Calu3 (cell line): ENCODE measurements at regions not wholly inside any gene's neighbourhood (a gene's known extent, or its start where the extent isn't known, plus 50 kb on each side); places are given as distances from the start of the nearest gene placed in this dataset.

ENCODE experiments used
- BruUV-seq: library from RNA; stranded (reverse); fragments of 400-500 nt; replicated peaks from 2 replicates; lab custom pipeline; 2021; lab: Mats Ljungman, UMichigan
- CTCF ChIA-PET: fragments of 300-600 bp; sonication (Branson Sonifier 250); formaldehyde crosslinking; loops from one replicate; lab custom pipeline; 2022; ENCODE audit warnings: antibody characterized with exemption; lab: Charles Lee
- DNase-seq: peaks from one replicate; pipeline ENCODE4 v3.0.0; 2022
- H3K27ac Mint-ChIP-seq: one replicate; pipeline ENCODE4 v1.8.0; 2022; ENCODE audit warnings: mixed read lengths; ENCODE audit not compliant: unreplicated experiment
- H3K27me3 Mint-ChIP-seq: one replicate; pipeline ENCODE4 v1.8.0; 2022; ENCODE audit warnings: mixed read lengths; ENCODE audit not compliant: unreplicated experiment
- H3K36me3 Mint-ChIP-seq: one replicate; pipeline ENCODE4 v1.8.0; 2022; ENCODE audit warnings: mild to moderate bottlenecking, moderate library complexity, mixed read lengths; ENCODE audit not compliant: insufficient read depth, unreplicated experiment
- H3K4me1 Mint-ChIP-seq: one replicate; pipeline ENCODE4 v1.8.0; 2022; ENCODE audit warnings: mild to moderate bottlenecking, low read depth, mixed read lengths; ENCODE audit not compliant: unreplicated experiment
- H3K4me3 Mint-ChIP-seq: one replicate; pipeline ENCODE4 v1.8.0; 2022; ENCODE audit warnings: mild to moderate bottlenecking, low read depth, moderate library complexity, mixed read lengths; ENCODE audit not compliant: unreplicated experiment
- H3K9me3 Mint-ChIP-seq: one replicate; pipeline ENCODE4 v1.8.0; 2022; ENCODE audit warnings: low read depth, mixed read lengths; ENCODE audit not compliant: unreplicated experiment
- intact Hi-C: fragments of 100-400 bp; cut with micrococcal nuclease; formaldehyde crosslinking; loops from one replicate; pipeline ENCODE4 v1.10.0; 2022; ENCODE audit not compliant: unreplicated experiment
- TF ChIP-seq, protein P1 (sequence below): fragments of 200-600 bp; IDR thresholded peaks from one replicate; pipeline ENCODE4 v1.8.0; 2022; ENCODE audit warnings: antibody characterized with exemption; ENCODE audit not compliant: unreplicated experiment

DNA sequence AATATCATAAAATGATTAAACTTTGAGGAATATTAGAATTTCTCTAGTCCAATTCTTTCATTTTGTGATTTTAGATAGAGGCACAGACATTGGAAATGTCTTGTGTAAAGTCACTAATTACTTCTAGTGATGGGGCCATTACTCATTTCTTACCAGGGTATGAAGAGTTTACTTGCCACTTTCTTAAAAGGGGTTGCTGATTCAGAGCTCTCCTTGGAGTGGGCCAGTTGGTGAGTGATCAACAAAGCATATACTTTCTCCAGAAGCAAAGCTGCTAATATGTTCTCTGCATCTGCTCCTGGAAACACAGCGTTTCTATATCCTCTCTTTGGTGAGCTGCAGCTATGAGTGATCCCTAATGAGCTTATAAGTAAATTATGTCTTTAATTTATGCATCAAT lies 408.9 kb upstream of the LRATD1 start:
- no TSS peak for BruUV-seq
- no peaks in the 10 kb centered on the region for H3K36me3 Mint-ChIP-seq
- no peak overlapping the region for H3K27ac Mint-ChIP-seq
- CTCF ChIA-PET: interaction anchor here (0.6 kb wide), 1 partner anchor 21 kb away, joined by 4 read pairs; no protein-coding TSS in a partner anchor
- no peaks in the 10 kb centered on the region for H3K27me3 Mint-ChIP-seq
- no peak for DNase-seq
- TF ChIP-seq, protein P1, sequence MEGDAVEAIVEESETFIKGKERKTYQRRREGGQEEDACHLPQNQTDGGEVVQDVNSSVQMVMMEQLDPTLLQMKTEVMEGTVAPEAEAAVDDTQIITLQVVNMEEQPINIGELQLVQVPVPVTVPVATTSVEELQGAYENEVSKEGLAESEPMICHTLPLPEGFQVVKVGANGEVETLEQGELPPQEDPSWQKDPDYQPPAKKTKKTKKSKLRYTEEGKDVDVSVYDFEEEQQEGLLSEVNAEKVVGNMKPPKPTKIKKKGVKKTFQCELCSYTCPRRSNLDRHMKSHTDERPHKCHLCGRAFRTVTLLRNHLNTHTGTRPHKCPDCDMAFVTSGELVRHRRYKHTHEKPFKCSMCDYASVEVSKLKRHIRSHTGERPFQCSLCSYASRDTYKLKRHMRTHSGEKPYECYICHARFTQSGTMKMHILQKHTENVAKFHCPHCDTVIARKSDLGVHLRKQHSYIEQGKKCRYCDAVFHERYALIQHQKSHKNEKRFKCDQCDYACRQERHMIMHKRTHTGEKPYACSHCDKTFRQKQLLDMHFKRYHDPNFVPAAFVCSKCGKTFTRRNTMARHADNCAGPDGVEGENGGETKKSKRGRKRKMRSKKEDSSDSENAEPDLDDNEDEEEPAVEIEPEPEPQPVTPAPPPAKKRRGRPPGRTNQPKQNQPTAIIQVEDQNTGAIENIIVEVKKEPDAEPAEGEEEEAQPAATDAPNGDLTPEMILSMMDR: no peak
- H3K9me3 Mint-ChIP-seq: peaks cover 2% of the 10 kb centered on the region
- no peak overlapping the region for H3K4me3 Mint-ChIP-seq
- intact Hi-C loops: no loop called here
- H3K4me1 Mint-ChIP-seq: no peaks in the 10 kb centered on the region

DNA sequence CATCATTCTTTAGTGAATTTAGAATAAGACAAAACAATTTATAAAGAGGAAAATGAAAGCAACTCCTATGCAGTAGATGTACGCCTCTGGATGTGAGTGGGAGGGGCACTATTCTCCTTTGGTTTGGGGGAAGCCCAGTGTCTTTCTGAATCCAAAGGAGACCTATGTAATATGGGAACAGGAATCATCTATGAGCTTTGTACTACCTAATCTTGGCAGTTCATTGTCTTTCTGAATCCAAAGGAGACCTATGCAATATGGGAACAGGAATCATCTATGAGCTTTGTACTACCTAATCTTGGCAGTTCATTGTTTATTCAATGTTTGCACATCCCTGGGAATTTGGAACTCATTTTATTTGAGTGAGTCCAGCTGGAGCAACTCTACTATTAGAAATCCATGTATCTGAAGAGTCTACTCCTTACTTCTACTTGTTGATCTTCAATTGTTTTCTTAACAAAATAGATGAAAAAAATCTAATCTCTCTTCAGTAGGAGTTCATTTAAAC lies 401.1 kb upstream of the LRATD1 start:
- intact Hi-C loops: no loop called here
- CTCF ChIA-PET: no interaction called here
- no peak overlapping the region for H3K27ac Mint-ChIP-seq
- no peaks in the 10 kb centered on the region for H3K27me3 Mint-ChIP-seq
- no peaks in the 10 kb centered on the region for H3K4me1 Mint-ChIP-seq
- no peak overlapping the region for H3K4me3 Mint-ChIP-seq
- TF ChIP-seq, protein P1: no peak
- H3K36me3 Mint-ChIP-seq: no peaks in the 10 kb centered on the region
- H3K9me3 Mint-ChIP-seq: peaks cover 2% of the 10 kb centered on the region
- BruUV-seq: no TSS peak
- DNase-seq: no peak

DNA sequence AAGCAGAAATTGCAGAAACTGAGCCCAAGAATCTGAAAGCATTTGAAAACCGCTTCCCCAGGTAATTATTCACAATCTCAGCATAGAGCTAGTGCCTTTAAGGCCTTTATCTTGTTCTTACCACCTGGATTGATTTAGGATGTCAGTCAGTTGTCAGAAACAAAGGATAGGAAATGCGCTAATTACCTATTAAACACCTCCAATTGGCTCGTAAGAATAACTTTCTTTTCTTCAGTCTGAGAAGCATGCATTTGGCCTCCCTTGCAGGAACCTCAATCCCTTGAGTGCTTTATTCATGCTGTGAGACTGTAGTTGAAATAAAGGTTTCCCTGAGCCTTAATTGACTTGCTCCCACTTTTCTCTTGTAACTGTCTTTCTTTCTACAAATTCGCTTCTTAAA lies 400.3 kb upstream of the LRATD1 start:
- Mint-ChIP-seq H3K4me1 (no peaks in the 10 kb centered on the region), H3K4me3 (no peak overlapping the region), H3K27ac (no peak overlapping the region), H3K9me3 (peaks cover 2% of the 10 kb centered on the region), H3K27me3 (no peaks in the 10 kb centered on the region), H3K36me3 (no peaks in the 10 kb centered on the region)
- no TSS peak for BruUV-seq
- no peak for DNase-seq
- CTCF ChIA-PET: no interaction called here
- TF ChIP-seq, protein P1: no peak
- intact Hi-C loops: no loop called here

DNA sequence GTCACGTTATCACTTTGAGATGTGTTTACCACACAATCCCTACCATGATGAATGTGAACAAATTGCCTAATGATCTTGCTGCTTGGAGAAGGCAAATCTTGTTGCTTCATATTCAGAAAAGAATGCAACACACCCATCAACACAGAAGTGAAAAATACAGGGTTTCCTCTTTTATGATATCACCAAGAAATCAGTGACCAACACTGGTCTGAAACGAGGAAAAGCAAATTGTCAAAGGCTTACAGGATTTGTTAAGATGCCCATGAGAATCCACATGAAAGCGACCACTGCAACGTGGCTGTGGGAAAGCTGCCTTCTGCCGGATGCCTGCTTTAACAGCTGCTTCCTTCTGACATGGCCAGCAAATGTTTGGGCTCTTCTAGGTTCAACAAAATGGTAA lies 397.6 kb upstream of the LRATD1 start:
- intact Hi-C loops: no loop called here
- Mint-ChIP-seq H3K4me3 (no peak overlapping the region), H3K27ac (no peak overlapping the region), H3K4me1 (no peaks in the 10 kb centered on the region), H3K27me3 (no peaks in the 10 kb centered on the region), H3K36me3 (no peaks in the 10 kb centered on the region), H3K9me3 (no peaks in the 10 kb centered on the region)
- DNase-seq: no peak
- CTCF ChIA-PET: no interaction called here
- TF ChIP-seq, protein P1: no peak
- no TSS peak for BruUV-seq
